Heart right ventricle (tissue), 16 donors: ENCODE measurements at regions not wholly inside any gene's neighbourhood (a gene's known extent, or its start where the extent isn't known, plus 50 kb on each side); places are given as distances from the start of the nearest gene placed in this dataset.

Experiments used
- ATAC-seq, 8 donors: fragments of 200-7000 bp; cut with Tn5 transposase; one replicate each; pipeline ENCODE4 v1.9.1; 2020; ENCODE audit warnings: mild to moderate bottlenecking in 8 of 8, moderate library complexity in 8 of 8, moderate number of reproducible peaks in 1 of 8
- DNase-seq, 2 donors: peaks; one replicate each; pipeline ENCODE4 v3.0.0-alpha.2; 2020
- H3K27ac ChIP-seq, 10 donors: fragments of 200-600 bp; sonication (generic) in 2 of 10; one replicate each; pipeline versions ENCODE4 v1.5.0 to v1.8.0; 2020 to 2022; ENCODE audit warnings: mild to moderate bottlenecking in 3 of 10
- H3K27me3 ChIP-seq, 7 donors: fragments of 200-600 bp; one replicate each; pipeline ENCODE4 v1.8.0; 2021 to 2022; ENCODE audit warnings: mild to moderate bottlenecking in 2 of 7
- H3K36me3 ChIP-seq, 9 donors: fragments of 200-600 bp; sonication (generic) in 1 of 9; one replicate each; pipeline versions ENCODE4 v1.5.0 to v1.8.0; 2020 to 2022; ENCODE audit warnings: mild to moderate bottlenecking in 2 of 9
- H3K4me1 ChIP-seq, 9 donors: fragments of 200-600 bp; sonication (generic) in 1 of 9; one replicate each; pipeline versions ENCODE4 v1.5.0 to v1.8.0; 2020 to 2022; ENCODE audit warnings: mild to moderate bottlenecking in 4 of 9
- H3K4me3 ChIP-seq, 10 donors: fragments of 200-600 bp; sonication (generic) in 2 of 10; one replicate each; pipeline versions ENCODE4 v1.5.0 to v1.8.0; 2020 to 2022; ENCODE audit warnings: mild to moderate bottlenecking in 7 of 10, moderate library complexity in 2 of 10
- H3K9me3 ChIP-seq, 11 donors: fragments of 200-600 bp in 10 of 11; sonication (generic) in 2 of 11; one replicate each; pipeline versions ENCODE4 v1.5.0 to v1.8.0; 2013 to 2022; ENCODE audit warnings: mild to moderate bottlenecking in 2 of 11, control low read depth in 1 of 11, moderate library complexity in 1 of 11
- CTCF ChIP-seq, 9 donors: fragments of 200-600 bp; sonication (generic) in 2 of 9; IDR thresholded peaks; one replicate each; pipeline versions ENCODE4 v1.5.0 to v1.8.0; 2021 to 2022; ENCODE audit warnings: antibody characterized with exemption in 9 of 9, mild to moderate bottlenecking in 5 of 9, moderate library complexity in 1 of 9
- WGBS, 2 donors: extraction: QIAGEN DNeasy Blood & Tissue Kit; methylation state at CpG; one replicate each; pipeline ENCODE4 v1.1.7; 2013; ENCODE audit warnings: inconsistent platforms in 1 of 2; 5-methylcytosine and 5-hydroxymethylcytosine counted together
- intact Hi-C, 10 donors: fragments of 100-400 bp; cut with DNase I; formaldehyde crosslinking; loops; one replicate each; pipeline versions ENCODE4 v1.11.1 to v1.14.2; 2022
- donor health status: Arrhythmogenic right ventricular cardiomyopathy.
- donor health status: ischemic (EF 13 %, LVEDD 7.1; RV severe dilation, severe dysfunction).
- donor health status: healthy with polysubstance abuse.
- donor health status: DM: no; HTN: yes; CAD: no.
- donor health status: DM: no; HTN: no; CAD: no.
- donor health status: ischemic (EF 25% LVEDD 6.9; RV normal size, moderate dysfunction).
- donor health status: ischemic (EF 25% LVEDD 5.7; RV mildly dilated, moderate dysfunction).
- donor health status: healthy.
- donor health status: DM: yes; HTN: yes; CAD: no.
- donor health status: Ischemic cardiomyopathy.
- donor health status: ischemic (EF 35%, LVEDD 5.7; RV mildly dilated, moderate dysfunction).
- donor health status: nonischemic (EF 11% LVEDD 7.7; RV severe dilation, severe dysfunction).
- donor health status: DM: yes; HTN: yes; CAD: no.
- donor health status: PGD.
- donor health status: ischemic (EF 29% LVEDD 5.4; RV normal size, mild dysfunction).
- donor health status: nonischemic (EF 23%, LVEDD 6.1; RV moderate dilation, normal function).

GRCh38 chr2:128640166-128640844 is 321.6 kb upstream of the HS6ST1 start:
- TF ChIP-seq CTCF (IDR thresholded peaks at IDR 0.05) = no peak
- Histone ChIP-seq H3K4me1 (peaks cover 0 to 22% (median 0%) of the 10 kb centered on the region in 9 donors), H3K4me3 (no peak overlapping the region), H3K27ac (no peak overlapping the region), H3K9me3 (no peaks in the 10 kb centered on the region), H3K36me3 (no peaks in the 10 kb centered on the region), H3K27me3 (peaks cover 0 to 3% (median 0%) of the 10 kb centered on the region in 7 donors)
- 93 to 95% methylated on average over 4 of the region's 4 CpGs for WGBS, 2 donors
- no peak for DNase-seq
- intact Hi-C loops = no loop called here
- no peak for ATAC-seq

DNA sequence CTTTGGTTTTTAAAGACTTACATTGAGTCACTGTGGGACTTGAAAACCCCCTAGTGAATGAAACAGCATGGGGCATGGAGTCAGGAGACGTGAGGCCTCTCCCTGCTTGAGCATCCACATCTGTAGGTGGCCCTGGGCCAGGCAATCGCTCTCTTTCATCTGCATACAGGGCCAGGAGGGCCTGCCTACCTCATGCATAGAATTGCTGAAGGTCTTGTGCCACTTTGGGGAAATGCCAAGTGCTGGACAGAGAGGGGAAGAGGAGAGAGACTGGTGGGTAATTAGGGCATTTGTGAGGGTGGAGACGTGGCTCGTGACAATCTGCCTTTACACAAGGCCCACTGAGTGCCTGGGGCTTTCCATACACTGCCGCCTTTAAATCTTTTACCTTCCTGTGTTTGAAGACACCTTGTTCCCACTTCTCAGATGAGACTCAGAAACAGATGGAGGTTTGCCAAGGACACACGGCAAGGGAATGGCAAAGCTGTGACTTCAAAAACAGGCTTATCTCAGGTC is 322.2 kb upstream of the HS6ST1 start:
- no peak for DNase-seq
- peaks cover 0 to 22% (median 0%) of the 10 kb centered on the region in 9 donors for H3K4me1 ChIP-seq
- no peak overlapping the region for H3K4me3 ChIP-seq
- H3K27me3 ChIP-seq = peaks cover 0 to 2% (median 0%) of the 10 kb centered on the region in 7 donors
- no peaks in the 10 kb centered on the region for H3K36me3 ChIP-seq
- no peak for TF ChIP-seq CTCF (IDR thresholded peaks at IDR 0.05)
- 84 to 87% methylated on average over 6 of the region's 6 CpGs for WGBS, 2 donors
- intact Hi-C loops = no loop called here
- ATAC-seq = no peak
- no peaks in the 10 kb centered on the region for H3K9me3 ChIP-seq
- no peak overlapping the region for H3K27ac ChIP-seq

- no peak for ATAC-seq
- intact Hi-C loops = no loop called here
- Histone ChIP-seq H3K27me3 (peaks cover 0 to 5% (median 0%) of the 10 kb centered on the region in 7 donors), H3K27ac (no peak overlapping the region), H3K9me3 (no peaks in the 10 kb centered on the region), H3K4me3 (no peak overlapping the region), H3K36me3 (no peaks in the 10 kb centered on the region), H3K4me1 (peaks cover 0 to 22% (median 0%) of the 10 kb centered on the region in 9 donors)
- WGBS, 2 donors = 94% methylated on average over 11 of the region's 11 CpGs
- DNase-seq = no peak
- no peak for TF ChIP-seq CTCF (IDR thresholded peaks at IDR 0.05)
Observed at GRCh38 chr2:128641421-128642080, 322.9 kb upstream of the HS6ST1 start.

DNA sequence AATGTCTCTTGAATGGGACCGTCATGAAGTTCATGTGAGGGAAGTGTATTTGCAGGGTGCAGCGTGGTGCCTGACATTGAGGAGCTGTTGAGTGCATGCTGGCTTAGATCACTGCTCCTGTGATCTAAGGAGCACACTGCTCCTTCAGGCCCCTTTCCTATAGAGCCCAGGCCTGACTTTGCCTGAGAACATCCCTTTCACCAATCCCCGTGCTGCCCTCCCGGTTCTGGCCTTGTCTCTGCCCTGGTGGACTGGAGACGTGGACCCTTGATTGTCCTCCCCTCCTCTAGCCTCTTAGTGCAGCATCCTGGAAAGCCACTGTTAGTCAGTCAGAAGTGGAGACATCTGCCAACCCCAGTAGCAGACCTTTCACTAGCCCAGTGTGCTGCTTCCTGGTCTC is 323.6 kb upstream of the HS6ST1 start:
- ATAC-seq = no peak
- Histone ChIP-seq H3K27ac (no peak overlapping the region), H3K9me3 (no peaks in the 10 kb centered on the region), H3K4me1 (peaks cover 0 to 22% (median 0%) of the 10 kb centered on the region in 9 donors), H3K4me3 (no peak overlapping the region), H3K27me3 (peaks cover 0 to 8% (median 0%) of the 10 kb centered on the region in 7 donors), H3K36me3 (no peaks in the 10 kb centered on the region)
- no peak for DNase-seq
- intact Hi-C loops = no loop called here
- 76 to 86% methylated on average over 5 of the region's 5 CpGs for WGBS, 2 donors
- TF ChIP-seq CTCF (IDR thresholded peaks at IDR 0.05) = no peak
